ENCODE measurements at regions not wholly inside any gene's neighbourhood (a gene's known extent, or its start where the extent isn't known, plus 50 kb on each side); places are given as distances from the start of the nearest gene placed in this dataset.

- TF ChIP-seq GATA2 (IDR thresholded peaks at IDR 0.05; ENCODE audit: low read depth, low read length) (no peak), GATA3 (IDR thresholded peaks at IDR 0.05; ENCODE audit: low read depth, low read length) (no peak)
Observed at GRCh38 chr3:59580499-59580898, 530.7 kb upstream of the CFAP20DC start.

- TF ChIP-seq GATA2 (IDR thresholded peaks at IDR 0.05; ENCODE audit: low read depth, low read length) (no peak), GATA3 (IDR thresholded peaks at IDR 0.05; ENCODE audit: low read depth, low read length) (no peak)
Observed at GRCh38 chr3:59578129-59578528, 528.3 kb upstream of the CFAP20DC start.

GRCh38 chr3:59576606-59577005, 526.8 kb upstream of the CFAP20DC start:
- TF ChIP-seq GATA2 (IDR thresholded peaks at IDR 0.05; ENCODE audit: low read depth, low read length), result no peak

- no peak for TF ChIP-seq GATA2 (IDR thresholded peaks at IDR 0.05; ENCODE audit: low read depth, low read length)
- TF ChIP-seq GATA3 (IDR thresholded peaks at IDR 0.05; ENCODE audit: low read depth, low read length), result no peak
Observed at GRCh38 chr3:59575113-59576001, 525.5 kb upstream of the CFAP20DC start.

- TF ChIP-seq GATA2 (IDR thresholded peaks at IDR 0.05; ENCODE audit: low read depth, low read length) (no peak), GATA3 (IDR thresholded peaks at IDR 0.05; ENCODE audit: low read depth, low read length) (no peak)
Observed at GRCh38 chr3:59573911-59574310, 524.1 kb upstream of the CFAP20DC start.

- TF ChIP-seq GATA3 (IDR thresholded peaks at IDR 0.05; ENCODE audit: low read depth, low read length) (no peak), GATA2 (IDR thresholded peaks at IDR 0.05; ENCODE audit: low read depth, low read length) (no peak)
Observed at GRCh38 chr3:59572106-59572505, 522.3 kb upstream of the CFAP20DC start.

- TF ChIP-seq GATA2 (IDR thresholded peaks at IDR 0.05; ENCODE audit: low read depth, low read length), result no peak
- no peak for TF ChIP-seq GATA3 (IDR thresholded peaks at IDR 0.05; ENCODE audit: low read depth, low read length)
Observed at GRCh38 chr3:59570806-59571205, 521.0 kb upstream of the CFAP20DC start.

- TF ChIP-seq GATA2 (IDR thresholded peaks at IDR 0.05; ENCODE audit: low read depth, low read length) (no peak), GATA3 (IDR thresholded peaks at IDR 0.05; ENCODE audit: low read depth, low read length) (no peak)
Observed at GRCh38 chr3:59567661-59568060, 517.8 kb upstream of the CFAP20DC start.

- TF ChIP-seq GATA3 (IDR thresholded peaks at IDR 0.05; ENCODE audit: low read depth, low read length) (no peak), GATA2 (IDR thresholded peaks at IDR 0.05; ENCODE audit: low read depth, low read length) (no peak)
Observed at GRCh38 chr3:59566481-59566975, 516.7 kb upstream of the CFAP20DC start.

- TF ChIP-seq GATA2 (IDR thresholded peaks at IDR 0.05; ENCODE audit: low read depth, low read length) (no peak), GATA3 (IDR thresholded peaks at IDR 0.05; ENCODE audit: low read depth, low read length) (no peak)
Observed at GRCh38 chr3:59565125-59565524, 515.3 kb upstream of the CFAP20DC start.

- TF ChIP-seq GATA3 (IDR thresholded peaks at IDR 0.05; ENCODE audit: low read depth, low read length) (no peak), GATA2 (IDR thresholded peaks at IDR 0.05; ENCODE audit: low read depth, low read length) (no peak)
Observed at GRCh38 chr3:59563966-59564365, 514.1 kb upstream of the CFAP20DC start.

- no peak for TF ChIP-seq GATA2 (IDR thresholded peaks at IDR 0.05; ENCODE audit: low read depth, low read length)
- TF ChIP-seq GATA3 (IDR thresholded peaks at IDR 0.05; ENCODE audit: low read depth, low read length), result no peak
Observed at GRCh38 chr3:59563072-59563605, 513.3 kb upstream of the CFAP20DC start.

GRCh38 chr3:59559721-59560435, 510.1 kb upstream of the CFAP20DC start:
- TF ChIP-seq GATA3 (IDR thresholded peaks at IDR 0.05; ENCODE audit: low read depth, low read length) (no peak), GATA2 (IDR thresholded peaks at IDR 0.05; ENCODE audit: low read depth, low read length) (no peak)

- TF ChIP-seq GATA3 (IDR thresholded peaks at IDR 0.05; ENCODE audit: low read depth, low read length) (no peak), GATA2 (IDR thresholded peaks at IDR 0.05; ENCODE audit: low read depth, low read length) (no peak)
Observed at GRCh38 chr3:59558906-59559720, 509.3 kb upstream of the CFAP20DC start.

Data from SH-SY5Y (cell line).